GM19239 (cell line): ENCODE measurements at regions not wholly inside any gene's neighbourhood (a gene's known extent, or its start where the extent isn't known, plus 50 kb on each side); places are given as distances from the start of the nearest gene placed in this dataset.
A peak's percentile ranks its signal among the peaks of the same experiment; 100 is the strongest.

Source experiments
- DNase-seq: peaks from one replicate; pipeline ENCODE4 v3.0.0; 2011; ENCODE audit warnings: low spot score; ENCODE audit not compliant: insufficient read length
- FAIRE-seq: peaks from 2 replicates; lab custom pipeline; 2011; peaks lifted over from hg19 to GRCh38; lab: Jason Lieb, UNC

DNA sequence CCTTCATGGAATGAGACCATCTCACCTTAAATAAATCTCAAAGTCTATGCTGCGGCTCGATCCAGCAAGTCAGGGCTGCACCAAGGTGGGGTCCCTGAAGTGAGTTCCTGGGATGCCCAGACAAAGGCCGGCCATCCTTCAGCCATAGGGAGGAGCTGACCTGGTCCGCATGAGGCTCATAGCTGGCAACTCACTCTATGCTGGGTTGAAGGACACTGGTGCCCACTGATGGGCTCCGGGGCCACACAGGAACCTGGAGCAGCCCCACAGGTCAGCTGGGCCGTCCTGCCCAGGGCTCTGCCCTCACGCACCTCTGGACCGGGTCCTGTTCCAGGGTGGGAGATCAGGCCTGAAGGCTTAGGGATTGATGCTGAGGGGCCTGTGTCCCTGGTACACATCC lies 1339.3 kb downstream of the TBC1D22A start:
- no peak for FAIRE-seq
- DNase-seq, result no peak

DNA sequence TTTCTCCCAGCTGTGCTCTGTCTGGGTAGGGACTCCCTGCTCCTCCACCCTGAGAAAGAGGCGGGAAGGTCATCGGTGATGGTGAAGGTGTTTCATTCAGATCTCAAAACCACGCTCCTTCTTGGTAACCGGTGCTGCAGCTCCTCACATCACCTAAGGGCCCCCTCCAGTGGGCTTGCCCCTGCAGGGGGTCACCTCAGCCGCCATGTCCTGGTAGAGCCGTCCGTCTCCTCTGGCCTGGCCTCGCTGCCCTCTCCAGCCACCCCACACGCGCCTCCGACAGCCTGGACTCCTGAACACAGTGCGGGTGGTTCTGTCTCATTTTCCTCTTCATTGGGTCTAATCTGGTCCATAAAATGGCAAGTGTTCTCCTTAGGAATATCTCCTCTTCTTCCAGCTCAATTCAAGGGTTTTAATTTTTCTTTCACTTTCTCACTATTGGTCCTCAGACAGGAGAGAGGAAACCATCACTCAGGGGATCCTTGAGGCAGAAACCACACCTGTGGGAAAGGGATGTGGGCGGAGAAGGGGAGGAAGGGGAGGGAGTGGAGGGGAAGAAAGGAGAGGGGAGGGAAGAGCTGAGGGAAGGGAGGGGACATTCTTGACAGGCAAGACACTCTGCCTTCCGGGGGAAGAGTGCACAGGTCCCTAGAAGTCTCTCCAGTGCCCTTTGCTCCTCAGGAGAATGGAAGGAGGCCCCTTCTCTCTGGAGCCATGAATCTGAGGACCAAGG lies 1338.4 kb downstream of the TBC1D22A start:
- DNase-seq (no peak), FAIRE-seq (peak; percentile 87)

DNA sequence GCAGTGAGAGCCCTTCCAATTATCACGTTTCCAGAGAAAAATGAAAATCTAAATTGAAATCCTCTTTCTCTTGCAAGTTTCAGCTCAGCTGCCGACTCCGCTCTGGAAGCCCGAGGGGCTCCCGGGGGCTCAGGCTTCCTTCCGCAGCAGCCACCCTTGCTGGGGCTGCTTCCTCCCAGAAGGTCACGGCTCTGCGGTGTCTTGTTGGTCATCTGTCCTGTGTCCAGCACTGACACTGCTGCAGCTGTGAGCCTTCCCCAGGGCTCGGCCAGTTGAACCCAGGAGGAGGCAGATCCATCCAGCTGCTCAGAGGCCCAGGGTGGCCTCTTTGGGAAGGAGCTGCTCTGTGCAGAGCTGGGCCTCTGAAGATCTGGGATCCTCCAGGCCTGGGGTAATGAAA lies 1337.2 kb downstream of the TBC1D22A start:
- no peak for DNase-seq
- no peak for FAIRE-seq

DNA sequence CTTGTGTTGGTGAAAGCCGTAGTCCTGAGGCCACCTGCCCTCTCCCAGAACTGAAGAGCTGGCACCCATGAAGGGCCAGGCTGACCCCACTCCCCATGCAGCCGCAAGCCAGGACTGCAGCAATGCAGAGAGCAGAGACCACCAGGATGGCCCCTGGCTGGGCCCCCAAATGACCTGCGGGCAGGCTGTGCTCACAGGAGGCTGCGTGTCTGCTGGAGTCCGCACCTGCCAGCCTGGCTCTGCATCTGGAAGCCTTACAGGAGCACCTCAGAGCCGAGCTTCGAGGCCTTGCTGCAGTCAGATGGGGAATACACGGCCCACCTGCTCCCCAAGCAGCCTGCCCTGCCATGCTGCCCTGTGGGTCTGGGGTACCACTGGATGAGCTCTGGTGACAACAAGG lies 1336.8 kb downstream of the TBC1D22A start:
- FAIRE-seq (no peak), DNase-seq (no peak)

DNA sequence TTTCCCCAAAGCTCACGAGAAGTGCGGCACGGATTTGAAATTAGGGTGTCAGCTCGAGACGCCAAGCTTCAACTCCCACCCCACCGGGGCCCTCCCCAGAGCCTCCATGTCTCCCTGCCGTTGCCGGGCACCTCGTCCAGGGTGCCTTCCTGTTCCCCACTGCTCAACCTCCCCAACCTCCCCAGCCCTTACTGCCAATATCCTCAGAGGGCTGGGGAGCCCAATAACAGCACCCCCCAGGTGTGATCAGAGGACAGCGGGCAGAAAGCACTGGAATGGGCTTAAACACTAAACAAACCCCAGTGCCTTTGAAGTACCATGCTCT lies 1336.4 kb downstream of the TBC1D22A start:
- no peak for FAIRE-seq

DNA sequence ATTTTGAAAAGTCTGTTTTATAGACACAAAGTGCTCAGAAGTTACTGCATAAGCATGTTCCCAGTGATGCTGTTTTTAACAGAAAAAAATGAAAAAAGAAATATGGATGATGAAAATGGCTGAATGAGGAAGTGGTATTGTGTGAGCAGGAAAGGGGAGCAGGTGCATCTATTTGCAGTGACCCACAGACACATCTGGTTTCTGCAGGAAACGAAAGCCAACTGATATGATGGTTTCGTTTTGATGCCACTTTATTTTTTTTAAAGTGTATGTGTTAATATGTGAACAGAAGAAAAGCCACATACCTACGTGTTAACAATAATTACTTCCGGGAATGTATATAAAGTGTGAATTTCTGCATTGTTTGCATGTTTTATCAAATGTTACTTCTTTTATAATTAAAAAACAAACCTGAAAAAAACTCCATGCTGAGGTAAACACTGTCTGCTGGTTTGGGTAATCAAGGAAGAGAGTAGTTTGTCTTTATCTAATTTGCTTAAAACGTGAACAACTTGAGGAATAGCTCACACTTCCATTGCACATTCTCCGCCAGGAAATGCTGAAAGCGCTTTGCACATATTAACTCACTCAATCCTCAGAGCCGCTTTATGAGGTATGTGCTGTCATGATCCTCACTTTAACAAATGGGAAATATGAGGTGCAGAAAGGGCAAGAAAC lies 1335.9 kb downstream of the TBC1D22A start:
- FAIRE-seq (peak; percentile 99), DNase-seq (no peak)

More for the DNA sequence above, 1336.4 kb downstream of the TBC1D22A start:
- no peak for DNase-seq

DNA sequence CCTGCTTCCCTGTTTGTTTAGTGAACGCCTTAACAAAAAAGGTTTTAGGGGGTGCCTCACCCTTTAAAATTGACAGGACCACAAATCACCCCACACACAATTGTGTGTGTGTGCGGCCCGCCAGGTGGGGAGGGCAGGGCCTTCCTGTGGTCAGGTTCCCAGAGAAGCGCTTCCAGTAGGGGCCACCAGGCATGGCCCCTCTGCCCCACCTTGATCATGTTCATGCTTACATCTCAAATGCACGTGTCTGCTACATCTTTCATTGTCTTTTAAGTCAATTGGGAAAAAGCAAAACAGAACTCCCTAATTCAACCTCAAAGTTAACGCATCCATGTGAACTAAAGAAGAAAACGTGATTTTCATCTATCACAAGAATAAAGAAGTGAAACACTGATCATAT lies 1335.3 kb downstream of the TBC1D22A start:
- FAIRE-seq (no peak), DNase-seq (no peak)

DNA sequence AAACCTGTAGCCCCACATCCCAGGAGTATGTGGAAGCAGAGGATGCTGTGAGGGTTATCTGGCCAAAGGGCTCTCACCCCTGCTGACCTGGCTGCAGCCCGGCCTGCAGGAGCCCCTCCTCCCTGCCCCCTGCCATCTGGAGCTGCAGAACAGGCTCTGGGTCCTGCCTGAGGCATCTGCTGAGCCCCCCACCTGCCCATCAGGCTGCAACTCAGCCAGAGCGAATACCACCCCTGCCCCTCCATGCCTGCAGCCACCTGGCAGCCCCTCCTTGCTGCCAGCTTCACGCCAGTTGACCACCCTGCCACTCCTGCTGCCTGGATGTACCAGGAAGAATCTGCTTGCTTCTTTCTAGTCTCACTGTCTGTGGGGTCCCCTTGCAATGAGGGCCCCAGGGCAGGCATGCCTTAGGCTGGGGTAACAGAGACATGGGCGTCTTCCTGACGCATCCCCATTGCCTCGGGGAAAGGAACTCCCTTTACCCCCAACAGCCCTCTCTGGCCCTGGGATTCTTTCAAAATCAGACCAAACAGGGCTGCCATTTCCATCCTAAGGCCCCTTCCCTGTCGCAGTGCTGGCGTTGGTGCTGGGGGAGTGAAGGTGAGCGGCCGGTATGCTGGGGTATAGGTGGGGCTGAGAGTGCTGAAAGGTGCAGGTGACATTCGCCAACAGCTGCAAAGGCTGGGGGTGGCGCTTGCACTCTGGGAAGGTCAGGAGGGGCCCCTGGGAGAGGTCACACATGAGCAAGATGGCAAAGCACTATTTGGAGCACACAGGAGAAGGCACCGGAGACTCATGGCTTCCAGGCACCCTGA lies 1334.6 kb downstream of the TBC1D22A start:
- no peak for DNase-seq
- FAIRE-seq, result no peak

DNA sequence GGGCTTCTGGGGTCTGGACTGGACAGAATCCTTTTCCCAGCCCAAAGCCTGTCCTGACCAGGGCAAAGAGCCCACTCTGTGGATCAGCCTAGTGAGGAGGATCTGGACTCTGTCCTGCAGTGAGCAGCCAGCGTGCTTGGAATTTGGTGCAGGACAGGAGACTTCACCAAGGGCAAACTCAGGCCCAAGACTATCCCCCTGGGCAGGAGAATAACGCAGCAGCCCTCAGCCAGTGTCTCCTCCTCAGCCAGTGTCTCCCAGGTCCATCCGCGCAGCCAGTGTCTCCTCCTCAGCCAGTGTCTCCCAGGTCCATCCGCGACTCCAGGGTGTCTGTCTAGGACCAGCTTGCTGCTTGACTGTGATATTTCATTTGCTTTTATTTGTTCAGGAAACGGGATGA lies 1334.0 kb downstream of the TBC1D22A start:
- DNase-seq (no peak), FAIRE-seq (no peak)

DNA sequence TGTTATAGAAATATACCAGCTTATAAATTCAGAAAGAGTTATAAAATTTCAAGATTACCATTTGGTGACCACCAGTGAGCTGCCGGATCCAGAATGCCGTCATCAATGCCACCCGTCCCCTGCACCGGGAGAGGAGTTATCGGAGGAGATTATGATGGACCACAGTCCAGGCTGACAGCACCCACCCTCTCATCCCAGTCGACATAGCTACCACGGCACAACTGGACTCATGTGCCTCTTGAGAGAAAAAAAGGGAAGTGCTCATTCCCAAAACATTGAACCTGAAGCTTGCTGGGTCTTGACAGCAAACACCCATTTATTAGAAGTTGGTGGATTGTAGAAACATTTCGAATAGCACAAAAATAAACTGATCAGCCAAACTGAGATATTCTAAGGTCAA lies 1331.5 kb downstream of the TBC1D22A start:
- FAIRE-seq (peak; percentile 48), DNase-seq (no peak)

DNA sequence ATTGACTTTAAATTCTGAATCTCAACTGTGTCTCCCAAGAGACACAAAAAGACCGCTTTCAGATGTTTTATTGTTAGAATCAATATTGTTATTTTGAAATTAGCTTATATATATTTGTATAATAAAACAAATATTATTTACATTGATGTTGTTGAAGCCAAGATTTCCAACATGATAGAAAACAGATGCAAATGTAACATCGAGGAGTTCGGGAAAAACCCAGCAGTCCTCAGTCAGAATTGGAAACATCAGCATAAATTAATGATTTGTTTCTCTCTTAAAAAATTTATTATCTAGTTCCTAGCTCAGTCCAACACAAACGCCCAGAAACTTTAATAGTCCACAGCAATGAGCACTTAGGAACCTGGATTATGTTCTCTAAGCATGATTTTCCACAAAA lies 1330.4 kb downstream of the TBC1D22A start:
- no peak for DNase-seq
- FAIRE-seq, result no peak

DNA sequence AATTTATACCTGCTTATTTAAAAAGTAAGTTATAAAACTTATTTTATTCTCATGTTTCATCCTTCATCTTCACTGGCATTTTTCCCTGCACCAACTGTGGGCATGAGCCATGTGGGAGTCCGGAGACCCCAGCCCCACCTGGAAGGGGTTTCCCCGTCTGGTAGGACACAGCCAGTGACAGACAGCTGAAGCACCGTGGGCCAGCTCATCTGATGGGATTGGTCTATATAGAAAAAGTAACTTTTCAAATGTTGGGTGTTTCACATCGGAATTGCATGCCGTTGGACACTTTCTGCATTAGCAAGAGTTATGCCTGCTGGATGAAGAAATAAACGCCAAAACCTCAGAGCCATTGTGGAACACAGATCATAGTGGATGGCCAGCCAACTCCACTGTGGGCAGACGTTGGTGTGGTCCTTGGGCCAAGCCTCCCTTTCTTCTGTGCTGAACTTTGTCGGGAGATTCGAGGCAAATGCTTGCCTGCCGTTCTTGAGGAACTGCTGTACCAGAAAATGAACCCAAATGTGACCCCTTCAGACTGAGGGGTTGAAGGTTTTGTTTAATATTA lies 1329.3 kb downstream of the TBC1D22A start:
- DNase-seq (no peak), FAIRE-seq (no peak)

DNA sequence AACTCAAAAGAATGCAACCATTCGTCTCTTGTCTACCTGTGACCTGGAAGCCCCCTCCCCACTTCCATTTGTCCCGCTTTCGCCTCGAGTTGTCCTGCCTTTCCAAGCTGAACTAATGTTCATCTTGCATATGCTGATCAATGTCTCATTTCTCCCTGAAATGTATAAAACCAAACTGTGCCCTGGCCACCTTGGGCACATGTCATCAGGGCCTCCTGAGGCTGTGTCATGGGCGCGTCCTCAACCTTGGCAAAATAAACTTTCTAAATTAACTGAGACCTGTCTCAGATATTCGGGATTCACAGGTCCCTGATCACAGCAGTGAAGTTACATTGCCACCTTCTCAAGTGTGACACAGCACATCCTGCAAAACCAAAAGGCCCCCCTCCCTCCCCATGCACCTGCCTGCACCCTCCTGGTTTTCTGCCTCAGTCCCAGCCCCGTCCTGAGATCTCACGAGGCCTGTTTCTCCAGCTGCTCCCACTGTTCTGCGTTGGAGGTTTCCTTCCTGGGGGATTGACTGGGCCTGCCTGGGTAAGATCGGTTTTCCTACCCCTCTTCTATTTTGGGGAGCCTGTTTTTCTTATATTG lies 1328.7 kb downstream of the TBC1D22A start:
- DNase-seq (no peak), FAIRE-seq (peak; percentile 54)

DNA sequence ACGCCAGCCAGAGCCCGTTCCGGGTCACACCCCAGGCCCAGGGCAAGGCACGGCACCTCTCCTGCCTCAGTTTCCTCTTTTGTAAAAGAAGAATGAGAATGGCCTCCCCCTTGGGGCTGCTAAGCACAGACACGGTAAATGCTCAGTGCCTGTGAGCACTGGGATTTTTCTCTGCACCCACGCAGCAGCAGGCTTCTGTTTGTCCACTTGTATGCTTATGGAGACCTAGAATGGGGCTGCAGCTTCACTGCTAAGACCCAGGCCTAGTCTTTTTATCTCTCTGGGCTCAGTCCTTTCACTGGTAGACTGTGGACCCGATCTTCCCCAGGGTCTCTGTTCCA lies 1327.9 kb downstream of the TBC1D22A start:
- FAIRE-seq (peak; percentile 26), DNase-seq (no peak)

DNA sequence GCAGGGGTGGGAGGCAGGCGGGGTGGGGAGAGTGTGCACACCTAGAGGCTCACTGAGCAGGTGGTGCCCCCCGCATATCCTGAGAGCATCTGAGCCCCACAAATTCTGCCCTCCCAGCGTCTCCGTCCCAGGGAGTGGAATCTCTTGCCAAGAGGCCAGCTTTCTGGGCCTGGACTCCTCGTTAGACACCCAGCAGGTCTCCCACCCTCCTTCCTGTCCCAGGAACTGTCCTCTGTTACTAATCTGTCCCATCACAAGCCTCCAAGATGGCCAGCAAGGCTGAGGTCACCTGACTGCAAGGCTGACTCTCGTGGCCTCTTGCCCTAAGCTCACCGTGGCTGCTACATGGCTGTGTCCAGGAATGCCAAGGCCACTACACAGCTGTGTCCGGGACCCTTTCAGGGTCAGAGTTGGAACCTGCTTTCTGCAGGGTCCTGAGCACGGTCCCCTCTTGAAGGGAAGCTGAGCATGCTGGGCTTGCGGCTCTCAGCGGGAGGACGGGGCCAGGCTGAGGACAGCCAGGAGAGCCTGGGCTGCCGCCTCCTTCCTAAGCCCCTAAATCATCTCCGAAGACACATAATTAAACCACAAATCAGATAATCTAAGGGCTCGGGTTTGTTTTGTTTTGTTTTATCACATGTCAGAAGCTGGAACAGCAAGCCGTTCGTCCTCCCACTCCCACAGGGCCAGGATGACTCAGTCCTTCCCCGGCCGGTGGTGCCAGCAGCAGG lies 1327.3 kb downstream of the TBC1D22A start:
- DNase-seq (no peak), FAIRE-seq (no peak)

DNA sequence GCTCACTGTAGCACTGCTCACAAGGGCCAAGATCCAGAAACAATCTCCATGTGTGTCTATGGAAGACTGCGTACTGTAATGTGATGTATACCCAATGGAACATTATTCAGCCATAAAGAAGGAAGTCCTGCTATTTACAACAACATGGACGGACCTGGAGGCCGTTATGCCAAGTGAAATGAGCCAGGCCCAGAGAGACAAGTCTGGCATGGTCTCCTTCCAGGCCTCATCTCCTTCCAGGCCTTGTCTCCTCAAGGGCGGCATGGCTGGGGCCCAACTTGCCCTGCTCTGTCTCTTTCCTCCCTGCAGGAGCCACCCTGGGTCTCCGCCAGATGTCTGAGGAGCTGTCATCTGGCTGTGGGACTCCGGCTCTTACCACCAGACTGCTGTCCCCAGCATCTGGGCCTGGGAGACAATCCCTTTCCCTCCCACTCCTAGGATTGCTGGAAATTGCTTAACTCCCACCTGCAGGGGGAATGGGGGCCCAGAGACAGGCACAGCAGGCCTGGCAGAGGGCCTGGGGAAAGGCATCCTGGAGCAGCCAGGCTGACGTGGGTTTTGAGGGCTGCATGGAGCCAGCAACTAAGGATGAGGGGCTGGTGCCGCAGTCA lies 1326.6 kb downstream of the TBC1D22A start:
- DNase-seq, result no peak
- FAIRE-seq, result no peak

DNA sequence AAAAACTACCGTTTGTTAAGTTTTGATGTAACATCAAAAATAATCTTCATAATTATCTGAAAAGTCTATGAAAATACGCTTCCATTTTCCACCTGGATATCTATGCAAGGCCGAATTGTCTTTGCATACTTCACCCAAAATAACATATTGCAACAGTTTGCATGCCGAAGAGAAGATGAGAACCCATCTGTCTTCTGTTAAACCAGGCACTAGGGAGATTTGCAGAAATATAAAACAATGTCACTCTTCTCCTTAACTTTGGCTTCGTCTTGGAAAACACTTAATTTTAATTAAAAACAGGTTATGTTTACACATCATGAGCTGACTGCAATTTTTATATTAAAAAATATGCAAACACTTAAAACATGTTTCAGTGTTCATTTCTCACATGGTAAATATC lies 1325.8 kb downstream of the TBC1D22A start:
- FAIRE-seq, result no peak
- no peak for DNase-seq

DNA sequence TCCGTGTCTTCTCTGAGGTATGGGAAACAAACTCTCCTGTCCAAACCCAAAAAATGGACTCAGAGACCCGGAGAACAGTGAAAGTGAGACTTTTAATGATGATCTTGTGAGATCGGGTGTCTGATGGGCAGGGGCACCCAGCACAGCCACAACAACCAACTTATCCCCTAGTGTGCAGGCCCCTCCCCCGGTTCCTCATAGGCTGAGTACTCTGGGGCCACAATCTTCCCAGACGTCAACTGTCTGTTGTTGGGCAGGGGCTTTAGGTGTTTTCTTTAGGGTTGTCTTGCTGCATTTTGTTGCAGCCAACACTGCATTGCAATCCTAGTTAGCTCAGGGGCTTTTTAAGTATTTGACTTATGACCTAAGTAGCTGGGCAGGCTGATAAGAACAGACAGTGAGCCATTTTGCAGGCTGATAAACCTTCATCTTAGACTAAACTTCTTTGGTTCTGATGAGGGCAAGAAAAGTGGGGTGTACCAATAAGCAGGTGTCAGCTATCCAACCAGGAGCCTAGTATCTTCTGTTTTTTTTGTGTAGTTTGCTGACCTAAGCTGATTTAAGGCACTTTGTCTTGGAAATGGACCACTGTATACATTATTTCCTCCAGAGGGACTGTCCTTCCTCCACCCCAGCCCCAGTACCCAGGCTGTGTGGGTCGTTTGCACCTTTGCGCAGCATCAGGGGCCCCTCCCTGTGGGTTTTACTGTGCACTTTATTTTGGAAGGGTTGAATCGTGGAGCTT lies 1323.6 kb downstream of the TBC1D22A start:
- FAIRE-seq, result no peak
- DNase-seq, result no peak

DNA sequence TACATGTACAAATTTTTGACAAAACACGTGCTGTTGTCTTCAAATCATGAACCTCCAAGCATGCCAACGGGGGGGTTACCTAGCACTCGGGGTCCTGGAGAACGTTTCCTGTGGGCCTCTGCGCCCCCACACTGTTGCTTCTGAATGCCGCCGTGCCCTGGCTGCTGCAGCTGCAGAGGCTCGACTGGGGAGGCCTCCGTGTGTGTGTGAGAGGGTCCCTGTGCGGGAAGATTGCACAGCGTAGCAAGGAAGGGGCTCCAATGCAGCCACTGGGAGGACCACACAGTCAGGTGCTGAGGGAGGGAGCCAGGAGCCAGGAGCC lies 1322.2 kb downstream of the TBC1D22A start:
- FAIRE-seq (peak; percentile 35), DNase-seq (no peak)
